ENCODE measurements at regions not wholly inside any gene's neighbourhood (a gene's known extent, or its start where the extent isn't known, plus 50 kb on each side); places are given as distances from the start of the nearest gene placed in this dataset.
"Not testable (repeated sequence)": the region's sequence is repeated elsewhere in the genome, so short reads cannot be mapped to it uniquely, and the experiment has no call there.

- TF ChIP-seq PKNOX1 (IDR thresholded peaks at IDR 0.05); LEF1 (IDR thresholded peaks at IDR 0.05; ENCODE audit: borderline replicate concordance); CTBP1 (IDR thresholded peaks at IDR 0.05; ENCODE audit: borderline replicate concordance); BHLHE40 (IDR thresholded peaks at IDR 0.05; ENCODE audit: borderline replicate concordance): not testable (repeated sequence)
Measured at GRCh38 chr9:25445721-25446120, 232.5 kb downstream of the TUSC1 start.

All from HEK293T (cell line).